GM12874 (cell line): ENCODE measurements at regions not wholly inside any gene's neighbourhood (a gene's known extent, or its start where the extent isn't known, plus 50 kb on each side); places are given as distances from the start of the nearest gene placed in this dataset.

ENCODE experiments used
- TF ChIP-seq, protein P1 (sequence below): IDR thresholded peaks from 2 replicates; pipeline ENCODE4 v1.5.1; 2011; ENCODE audit warnings: low read depth, mild to moderate bottlenecking, control low read depth, low read length, moderate library complexity; ENCODE audit not compliant: insufficient read depth

- TF ChIP-seq, protein P1, sequence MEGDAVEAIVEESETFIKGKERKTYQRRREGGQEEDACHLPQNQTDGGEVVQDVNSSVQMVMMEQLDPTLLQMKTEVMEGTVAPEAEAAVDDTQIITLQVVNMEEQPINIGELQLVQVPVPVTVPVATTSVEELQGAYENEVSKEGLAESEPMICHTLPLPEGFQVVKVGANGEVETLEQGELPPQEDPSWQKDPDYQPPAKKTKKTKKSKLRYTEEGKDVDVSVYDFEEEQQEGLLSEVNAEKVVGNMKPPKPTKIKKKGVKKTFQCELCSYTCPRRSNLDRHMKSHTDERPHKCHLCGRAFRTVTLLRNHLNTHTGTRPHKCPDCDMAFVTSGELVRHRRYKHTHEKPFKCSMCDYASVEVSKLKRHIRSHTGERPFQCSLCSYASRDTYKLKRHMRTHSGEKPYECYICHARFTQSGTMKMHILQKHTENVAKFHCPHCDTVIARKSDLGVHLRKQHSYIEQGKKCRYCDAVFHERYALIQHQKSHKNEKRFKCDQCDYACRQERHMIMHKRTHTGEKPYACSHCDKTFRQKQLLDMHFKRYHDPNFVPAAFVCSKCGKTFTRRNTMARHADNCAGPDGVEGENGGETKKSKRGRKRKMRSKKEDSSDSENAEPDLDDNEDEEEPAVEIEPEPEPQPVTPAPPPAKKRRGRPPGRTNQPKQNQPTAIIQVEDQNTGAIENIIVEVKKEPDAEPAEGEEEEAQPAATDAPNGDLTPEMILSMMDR: no peak
These were observed 166.9 kb upstream of the BMPER start for GRCh38 chr7:33738260-33738935.

GRCh38 chr7:33739286-33739685, 166.1 kb upstream of the BMPER start:
- TF ChIP-seq, protein P1: no peak

DNA sequence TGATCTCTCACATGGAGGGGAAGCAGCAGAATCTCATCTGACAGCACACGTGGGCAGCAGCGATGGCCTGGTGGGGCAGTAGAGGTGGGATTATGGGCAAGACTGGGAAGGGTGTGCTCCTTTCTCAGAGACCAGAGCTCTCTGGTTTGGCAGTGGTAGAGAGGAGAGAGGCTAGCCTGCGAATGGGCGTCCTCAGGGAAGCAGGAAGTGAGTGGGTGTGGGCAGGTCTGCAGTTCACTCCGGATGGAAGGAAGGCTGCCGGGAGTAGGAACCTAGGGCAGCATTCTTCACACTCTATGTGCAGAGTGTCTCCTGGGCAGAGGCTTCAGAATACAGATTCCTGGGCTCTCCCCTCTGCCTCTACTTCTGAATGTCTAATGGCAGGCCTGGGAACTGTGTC, 162.8 kb upstream of the BMPER start:
- TF ChIP-seq, protein P1: no peak

DNA sequence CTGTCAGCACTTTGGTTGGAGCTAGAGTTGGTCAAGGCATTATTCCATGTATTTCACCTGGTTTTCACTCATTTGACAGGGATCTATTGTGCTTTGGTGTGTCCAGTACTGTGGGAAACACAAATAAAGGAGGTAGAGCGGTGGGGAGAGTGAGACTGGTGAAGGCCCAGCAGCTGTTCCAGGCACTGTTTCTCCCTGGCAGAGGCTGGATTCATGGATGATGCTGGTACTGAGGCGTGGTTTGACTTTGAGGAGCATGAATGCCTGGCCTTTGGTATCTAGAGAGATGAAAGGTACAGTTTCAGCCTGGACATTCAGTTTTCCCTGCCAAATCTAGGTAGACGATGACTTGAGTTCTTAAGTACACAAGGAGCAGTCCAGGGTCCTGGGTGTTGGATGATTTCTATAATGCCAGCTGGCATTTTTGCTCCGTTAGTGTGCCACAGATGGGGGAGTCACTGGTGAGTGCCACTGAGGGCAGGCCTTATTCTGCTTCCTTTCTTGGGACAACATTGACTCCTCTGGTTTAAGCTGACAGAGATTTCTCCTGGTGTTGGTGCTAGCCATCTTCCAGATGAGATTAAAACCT, 162.2 kb upstream of the BMPER start:
- TF ChIP-seq, protein P1: no peak

DNA sequence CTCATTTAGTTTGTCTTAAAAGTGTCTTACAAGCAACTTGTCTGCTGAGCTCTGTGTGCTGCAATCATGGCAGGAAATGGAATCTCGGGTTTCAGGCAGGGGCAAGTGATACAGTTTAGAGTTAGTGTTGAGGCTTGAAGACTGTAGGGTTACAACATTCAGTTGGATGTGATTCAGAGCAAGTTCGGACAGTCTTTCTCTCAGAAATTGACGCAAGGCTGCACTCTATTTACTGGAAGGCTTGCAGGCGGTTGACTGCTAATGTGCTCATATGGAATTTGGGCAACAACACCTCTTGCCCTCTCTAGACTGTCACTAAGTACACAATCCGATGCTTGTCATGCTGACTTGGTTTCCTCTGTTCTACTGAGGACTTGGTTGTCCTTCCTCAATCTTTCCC, 161.7 kb upstream of the BMPER start:
- TF ChIP-seq, protein P1: no peak

- TF ChIP-seq, protein P1: peak; percentile 34; the same call in 1 of the 2 replicates
These were observed 160.9 kb upstream of the BMPER start for GRCh38 chr7:33744293-33745075.

GRCh38 chr7:33745934-33746333, 159.4 kb upstream of the BMPER start:
- TF ChIP-seq, protein P1: no peak
